Stimulated activated CD4-positive, alpha-beta T cell treated with anti-CD3 and anti-CD28 coated beads, Interleukin-2, amount 100 ng/mL, for 24 hours (primary cell): ENCODE measurements at regions not wholly inside any gene's neighbourhood (a gene's known extent, or its start where the extent isn't known, plus 50 kb on each side); places are given as distances from the start of the nearest gene placed in this dataset.
"Not testable (repeated sequence)": the region's sequence is repeated elsewhere in the genome, so short reads cannot be mapped to it uniquely, and the experiment has no call there.

ENCODE experiments used
- DNase-seq, 2 donors: peaks; one replicate each; pipeline ENCODE4 v3.0.0-alpha.2; 2020

- no peak for DNase-seq
These were observed 81.8 kb upstream of the AGAP1 start for GRCh38 chr2:235411905-235412485.

- DNase-seq = no peak
These were observed 80.8 kb upstream of the AGAP1 start for GRCh38 chr2:235413064-235413463.

GRCh38 chr2:235414422-235414821 lies 79.4 kb upstream of the AGAP1 start:
- DNase-seq = no peak

- no peak for DNase-seq
These were observed 76.9 kb upstream of the AGAP1 start for GRCh38 chr2:235416858-235417499.

GRCh38 chr2:235418918-235419317 lies 74.9 kb upstream of the AGAP1 start:
- DNase-seq = no peak

- DNase-seq = no peak
These were observed 73.8 kb upstream of the AGAP1 start for GRCh38 chr2:235419996-235420395.

- DNase-seq = no peak
These were observed 72.2 kb upstream of the AGAP1 start for GRCh38 chr2:235421618-235422017.

- no peak for DNase-seq
These were observed 63.3 kb upstream of the AGAP1 start for GRCh38 chr2:235430366-235431083.

GRCh38 chr2:235432741-235433520 lies 60.9 kb upstream of the AGAP1 start:
- DNase-seq = no peak

- no peak for DNase-seq
These were observed 60.0 kb upstream of the AGAP1 start for GRCh38 chr2:235433860-235434259.

GRCh38 chr2:235439959-235440662 lies 53.7 kb upstream of the AGAP1 start:
- DNase-seq = no peak

GRCh38 chr2:235443580-235443979 lies 50.3 kb upstream of the AGAP1 start:
- not testable (repeated sequence) for DNase-seq
